GM12891 (cell line): ENCODE measurements at regions not wholly inside any gene's neighbourhood (a gene's known extent, or its start where the extent isn't known, plus 50 kb on each side); places are given as distances from the start of the nearest gene placed in this dataset.

Experiments
- POLR2A ChIP-seq: IDR thresholded peaks from 2 replicates; pipeline ENCODE4 v1.6.1; 2011; ENCODE audit warnings: low read depth, low read length, control low read depth
- POLR2AphosphoS5 ChIP-seq: IDR thresholded peaks from 2 replicates; pipeline ENCODE4 v1.6.1; 2011; ENCODE audit warnings: low read depth, low read length, control low read depth
- POU2F2 ChIP-seq: IDR thresholded peaks from 2 replicates; pipeline ENCODE4 v1.6.1; 2011; ENCODE audit warnings: low read depth, mild to moderate bottlenecking, control low read depth, low read length, moderate library complexity
- TAF1 ChIP-seq: IDR thresholded peaks from 2 replicates; pipeline ENCODE4 v1.6.1; 2011; ENCODE audit warnings: low read depth, low read length, control low read depth

DNA sequence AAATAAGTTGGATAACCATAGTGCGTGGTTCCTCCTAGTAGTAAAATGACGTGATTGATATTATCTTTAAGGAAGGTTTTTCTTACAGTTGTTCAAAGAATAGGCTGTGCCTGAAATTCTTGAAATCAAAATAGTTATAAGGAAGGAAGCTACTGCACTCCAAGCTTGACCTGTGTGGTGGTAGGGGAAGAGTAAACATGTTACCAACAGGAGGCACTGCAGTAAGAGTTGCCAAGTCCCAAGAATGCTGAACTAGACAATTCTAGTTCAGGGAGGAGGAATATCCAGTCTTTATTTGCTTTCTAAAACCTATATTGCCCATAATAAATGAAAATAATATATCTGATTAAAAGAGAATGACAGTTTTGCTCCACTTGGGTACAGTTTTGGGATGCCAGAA, 764.5 kb downstream of the TMTC2 start:
- TF ChIP-seq POLR2AphosphoS5: no peak
- no peak for TF ChIP-seq POLR2A
- TF ChIP-seq TAF1: no peak
- no peak for TF ChIP-seq POU2F2
